Heart right ventricle (tissue), 16 donors: ENCODE measurements at regions not wholly inside any gene's neighbourhood (a gene's known extent, or its start where the extent isn't known, plus 50 kb on each side); places are given as distances from the start of the nearest gene placed in this dataset.
"Not testable (repeated sequence)": the region's sequence is repeated elsewhere in the genome, so short reads cannot be mapped to it uniquely, and the experiment has no call there.

Experiments used
- ATAC-seq, 8 donors: fragments of 200-7000 bp; cut with Tn5 transposase; one replicate each; pipeline ENCODE4 v1.9.1; 2020; ENCODE audit warnings: mild to moderate bottlenecking in 8 of 8, moderate library complexity in 8 of 8, moderate number of reproducible peaks in 1 of 8
- DNase-seq, 2 donors: peaks; one replicate each; pipeline ENCODE4 v3.0.0-alpha.2; 2020
- H3K27ac ChIP-seq, 10 donors: fragments of 200-600 bp; sonication (generic) in 2 of 10; one replicate each; pipeline versions ENCODE4 v1.5.0 to v1.8.0; 2020 to 2022; ENCODE audit warnings: mild to moderate bottlenecking in 3 of 10
- H3K27me3 ChIP-seq, 7 donors: fragments of 200-600 bp; one replicate each; pipeline ENCODE4 v1.8.0; 2021 to 2022; ENCODE audit warnings: mild to moderate bottlenecking in 2 of 7
- H3K36me3 ChIP-seq, 9 donors: fragments of 200-600 bp; sonication (generic) in 1 of 9; one replicate each; pipeline versions ENCODE4 v1.5.0 to v1.8.0; 2020 to 2022; ENCODE audit warnings: mild to moderate bottlenecking in 2 of 9
- H3K4me1 ChIP-seq, 9 donors: fragments of 200-600 bp; sonication (generic) in 1 of 9; one replicate each; pipeline versions ENCODE4 v1.5.0 to v1.8.0; 2020 to 2022; ENCODE audit warnings: mild to moderate bottlenecking in 4 of 9
- H3K4me3 ChIP-seq, 10 donors: fragments of 200-600 bp; sonication (generic) in 2 of 10; one replicate each; pipeline versions ENCODE4 v1.5.0 to v1.8.0; 2020 to 2022; ENCODE audit warnings: mild to moderate bottlenecking in 7 of 10, moderate library complexity in 2 of 10
- H3K9me3 ChIP-seq, 11 donors: fragments of 200-600 bp in 10 of 11; sonication (generic) in 2 of 11; one replicate each; pipeline versions ENCODE4 v1.5.0 to v1.8.0; 2013 to 2022; ENCODE audit warnings: mild to moderate bottlenecking in 2 of 11, control low read depth in 1 of 11, moderate library complexity in 1 of 11
- CTCF ChIP-seq, 9 donors: fragments of 200-600 bp; sonication (generic) in 2 of 9; IDR thresholded peaks; one replicate each; pipeline versions ENCODE4 v1.5.0 to v1.8.0; 2021 to 2022; ENCODE audit warnings: antibody characterized with exemption in 9 of 9, mild to moderate bottlenecking in 5 of 9, moderate library complexity in 1 of 9
- WGBS, 2 donors: extraction: QIAGEN DNeasy Blood & Tissue Kit; methylation state at CpG; one replicate each; pipeline ENCODE4 v1.1.7; 2013; ENCODE audit warnings: inconsistent platforms in 1 of 2; 5-methylcytosine and 5-hydroxymethylcytosine counted together
- intact Hi-C, 10 donors: fragments of 100-400 bp; cut with DNase I; formaldehyde crosslinking; loops; one replicate each; pipeline versions ENCODE4 v1.11.1 to v1.14.2; 2022
- donor health status: Arrhythmogenic right ventricular cardiomyopathy.
- donor health status: ischemic (EF 13 %, LVEDD 7.1; RV severe dilation, severe dysfunction).
- donor health status: healthy with polysubstance abuse.
- donor health status: DM: no; HTN: yes; CAD: no.
- donor health status: DM: no; HTN: no; CAD: no.
- donor health status: ischemic (EF 25% LVEDD 6.9; RV normal size, moderate dysfunction).
- donor health status: ischemic (EF 25% LVEDD 5.7; RV mildly dilated, moderate dysfunction).
- donor health status: healthy.
- donor health status: DM: yes; HTN: yes; CAD: no.
- donor health status: Ischemic cardiomyopathy.
- donor health status: ischemic (EF 35%, LVEDD 5.7; RV mildly dilated, moderate dysfunction).
- donor health status: nonischemic (EF 11% LVEDD 7.7; RV severe dilation, severe dysfunction).
- donor health status: DM: yes; HTN: yes; CAD: no.
- donor health status: PGD.
- donor health status: ischemic (EF 29% LVEDD 5.4; RV normal size, mild dysfunction).
- donor health status: nonischemic (EF 23%, LVEDD 6.1; RV moderate dilation, normal function).

- 77 to 86% methylated on average over 2 of the region's 2 CpGs for WGBS, 2 donors
- Histone ChIP-seq H3K4me3 (no peak overlapping the region), H3K27me3 (no peaks in the 10 kb centered on the region), H3K36me3 (no peaks in the 10 kb centered on the region), H3K4me1 (no peaks in the 10 kb centered on the region), H3K27ac (no peak overlapping the region), H3K9me3 (no peaks in the 10 kb centered on the region)
- no peak for DNase-seq
- no peak for TF ChIP-seq CTCF (IDR thresholded peaks at IDR 0.05)
- intact Hi-C loops: no loop called here
- ATAC-seq: no peak
These were observed 224.6 kb downstream of the VGLL3 start for GRCh38 chr3:86766331-86766730.

GRCh38 chr3:86757322-86758179 lies 233.4 kb downstream of the VGLL3 start:
- ATAC-seq, intact Hi-C loops, DNase-seq, H3K27ac ChIP-seq, H3K36me3 ChIP-seq, H3K4me3 ChIP-seq, H3K27me3 ChIP-seq, H3K4me1 ChIP-seq: not testable (repeated sequence)
- WGBS, 2 donors: 93 to 95% methylated on average over 42 to 44 of the region's 44 CpGs
- peaks cover 0 to 23% (median 0%) of the 10 kb centered on the region in 11 donors for H3K9me3 ChIP-seq

- intact Hi-C loops: no loop called here
- Histone ChIP-seq H3K27me3 (no peaks in the 10 kb centered on the region), H3K36me3 (no peaks in the 10 kb centered on the region), H3K4me3 (no peak overlapping the region), H3K9me3 (peaks cover 0 to 7% (median 0%) of the 10 kb centered on the region in 11 donors), H3K27ac (no peak overlapping the region), H3K4me1 (no peaks in the 10 kb centered on the region)
- WGBS, 2 donors: 63 to 65% methylated on average over 6 of the region's 6 CpGs
- no peak for TF ChIP-seq CTCF (IDR thresholded peaks at IDR 0.05)
- DNase-seq: no peak
- ATAC-seq: no peak
These were observed 242.9 kb downstream of the VGLL3 start for GRCh38 chr3:86748015-86748414.

- Histone ChIP-seq H3K4me1 (no peaks in the 10 kb centered on the region), H3K27me3 (no peaks in the 10 kb centered on the region), H3K9me3 (no peaks in the 10 kb centered on the region), H3K36me3 (no peaks in the 10 kb centered on the region), H3K4me3 (no peak overlapping the region), H3K27ac (no peak overlapping the region)
- 2 to 57% methylated on average over 1 of the region's 1 CpG for WGBS, 2 donors
- intact Hi-C loops: no loop called here
- no peak for TF ChIP-seq CTCF (IDR thresholded peaks at IDR 0.05)
- ATAC-seq (no peak), DNase-seq (no peak)
These were observed 246.9 kb downstream of the VGLL3 start for GRCh38 chr3:86744051-86744450.

GRCh38 chr3:86743233-86743632 lies 247.7 kb downstream of the VGLL3 start:
- TF ChIP-seq CTCF (IDR thresholded peaks at IDR 0.05): no peak
- DNase-seq: no peak
- Histone ChIP-seq H3K9me3 (no peaks in the 10 kb centered on the region), H3K4me3 (no peak overlapping the region), H3K36me3 (no peaks in the 10 kb centered on the region), H3K4me1 (no peaks in the 10 kb centered on the region), H3K27ac (no peak overlapping the region), H3K27me3 (no peaks in the 10 kb centered on the region)
- intact Hi-C loops: no loop called here
- ATAC-seq: no peak
- 64 to 72% methylated on average over 1 of the region's 1 CpG for WGBS, 2 donors
